ENCODE measurements at regions not wholly inside any gene's neighbourhood (a gene's known extent, or its start where the extent isn't known, plus 50 kb on each side); places are given as distances from the start of the nearest gene placed in this dataset.

DNA sequence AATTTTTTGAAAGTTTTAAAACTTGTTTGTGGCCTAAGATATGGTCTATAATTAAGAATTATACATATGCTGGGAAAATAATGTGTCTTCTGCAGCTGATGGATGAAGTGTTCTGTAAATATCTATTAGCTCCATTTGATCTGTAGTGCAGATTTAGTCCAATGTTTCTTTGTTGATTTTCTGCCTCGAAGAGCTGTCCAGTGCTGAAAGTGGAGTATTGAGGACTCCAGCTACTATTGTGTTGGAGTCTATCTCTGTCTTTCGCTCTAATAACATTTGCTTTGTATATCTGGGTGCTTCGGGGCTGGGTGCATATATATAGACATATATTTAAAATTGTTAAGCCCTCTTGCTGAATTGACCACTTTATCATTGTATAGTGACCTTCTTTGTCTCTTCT, 2127.3 kb downstream of the PCDH7 start:
- TF ChIP-seq, protein P1, sequence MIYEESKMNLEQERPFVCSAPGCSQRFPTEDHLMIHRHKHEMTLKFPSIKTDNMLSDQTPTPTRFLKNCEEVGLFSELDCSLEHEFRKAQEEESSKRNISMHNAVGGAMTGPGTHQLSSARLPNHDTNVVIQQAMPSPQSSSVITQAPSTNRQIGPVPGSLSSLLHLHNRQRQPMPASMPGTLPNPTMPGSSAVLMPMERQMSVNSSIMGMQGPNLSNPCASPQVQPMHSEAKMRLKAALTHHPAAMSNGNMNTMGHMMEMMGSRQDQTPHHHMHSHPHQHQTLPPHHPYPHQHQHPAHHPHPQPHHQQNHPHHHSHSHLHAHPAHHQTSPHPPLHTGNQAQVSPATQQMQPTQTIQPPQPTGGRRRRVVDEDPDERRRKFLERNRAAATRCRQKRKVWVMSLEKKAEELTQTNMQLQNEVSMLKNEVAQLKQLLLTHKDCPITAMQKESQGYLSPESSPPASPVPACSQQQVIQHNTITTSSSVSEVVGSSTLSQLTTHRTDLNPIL (CRISPR knock-in tag; IDR thresholded peaks at IDR 0.05; ENCODE audit: low read depth) = no peak
- TF ChIP-seq ZNF8 (CRISPR knock-in tag; IDR thresholded peaks at IDR 0.05) (no peak), ZFP30 (CRISPR knock-in tag; IDR thresholded peaks at IDR 0.05) (no peak), ZFP3 (CRISPR knock-in tag; IDR thresholded peaks at IDR 0.05) (no peak), ZNF70 (CRISPR knock-in tag; IDR thresholded peaks at IDR 0.05) (no peak), ARNTL (CRISPR knock-in tag; IDR thresholded peaks at IDR 0.05; ENCODE audit: borderline replicate concordance, low read depth) (no peak), SNAI2 (CRISPR knock-in tag; IDR thresholded peaks at IDR 0.05) (no peak), RARB (CRISPR knock-in tag; IDR thresholded peaks at IDR 0.05) (no peak), ISL1 (CRISPR knock-in tag; IDR thresholded peaks at IDR 0.05) (no peak), CSDC2 (CRISPR knock-in tag; IDR thresholded peaks at IDR 0.05) (no peak), GLIS3 (CRISPR knock-in tag; IDR thresholded peaks at IDR 0.05) (no peak)
- TF ChIP-seq, protein P2, sequence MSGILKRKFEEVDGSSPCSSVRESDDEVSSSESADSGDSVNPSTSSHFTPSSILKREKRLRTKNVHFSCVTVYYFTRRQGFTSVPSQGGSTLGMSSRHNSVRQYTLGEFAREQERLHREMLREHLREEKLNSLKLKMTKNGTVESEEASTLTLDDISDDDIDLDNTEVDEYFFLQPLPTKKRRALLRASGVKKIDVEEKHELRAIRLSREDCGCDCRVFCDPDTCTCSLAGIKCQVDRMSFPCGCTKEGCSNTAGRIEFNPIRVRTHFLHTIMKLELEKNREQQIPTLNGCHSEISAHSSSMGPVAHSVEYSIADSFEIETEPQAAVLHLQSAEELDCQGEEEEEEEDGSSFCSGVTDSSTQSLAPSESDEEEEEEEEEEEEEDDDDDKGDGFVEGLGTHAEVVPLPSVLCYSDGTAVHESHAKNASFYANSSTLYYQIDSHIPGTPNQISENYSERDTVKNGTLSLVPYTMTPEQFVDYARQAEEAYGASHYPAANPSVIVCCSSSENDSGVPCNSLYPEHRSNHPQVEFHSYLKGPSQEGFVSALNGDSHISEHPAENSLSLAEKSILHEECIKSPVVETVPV (CRISPR knock-in tag; IDR thresholded peaks at IDR 0.05) = no peak
- TF ChIP-seq, protein P3, sequence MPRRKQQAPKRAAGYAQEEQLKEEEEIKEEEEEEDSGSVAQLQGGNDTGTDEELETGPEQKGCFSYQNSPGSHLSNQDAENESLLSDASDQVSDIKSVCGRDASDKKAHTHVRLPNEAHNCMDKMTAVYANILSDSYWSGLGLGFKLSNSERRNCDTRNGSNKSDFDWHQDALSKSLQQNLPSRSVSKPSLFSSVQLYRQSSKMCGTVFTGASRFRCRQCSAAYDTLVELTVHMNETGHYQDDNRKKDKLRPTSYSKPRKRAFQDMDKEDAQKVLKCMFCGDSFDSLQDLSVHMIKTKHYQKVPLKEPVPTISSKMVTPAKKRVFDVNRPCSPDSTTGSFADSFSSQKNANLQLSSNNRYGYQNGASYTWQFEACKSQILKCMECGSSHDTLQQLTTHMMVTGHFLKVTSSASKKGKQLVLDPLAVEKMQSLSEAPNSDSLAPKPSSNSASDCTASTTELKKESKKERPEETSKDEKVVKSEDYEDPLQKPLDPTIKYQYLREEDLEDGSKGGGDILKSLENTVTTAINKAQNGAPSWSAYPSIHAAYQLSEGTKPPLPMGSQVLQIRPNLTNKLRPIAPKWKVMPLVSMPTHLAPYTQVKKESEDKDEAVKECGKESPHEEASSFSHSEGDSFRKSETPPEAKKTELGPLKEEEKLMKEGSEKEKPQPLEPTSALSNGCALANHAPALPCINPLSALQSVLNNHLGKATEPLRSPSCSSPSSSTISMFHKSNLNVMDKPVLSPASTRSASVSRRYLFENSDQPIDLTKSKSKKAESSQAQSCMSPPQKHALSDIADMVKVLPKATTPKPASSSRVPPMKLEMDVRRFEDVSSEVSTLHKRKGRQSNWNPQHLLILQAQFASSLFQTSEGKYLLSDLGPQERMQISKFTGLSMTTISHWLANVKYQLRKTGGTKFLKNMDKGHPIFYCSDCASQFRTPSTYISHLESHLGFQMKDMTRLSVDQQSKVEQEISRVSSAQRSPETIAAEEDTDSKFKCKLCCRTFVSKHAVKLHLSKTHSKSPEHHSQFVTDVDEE (CRISPR knock-in tag; IDR thresholded peaks at IDR 0.05) = no peak
- TF ChIP-seq, protein P4, sequence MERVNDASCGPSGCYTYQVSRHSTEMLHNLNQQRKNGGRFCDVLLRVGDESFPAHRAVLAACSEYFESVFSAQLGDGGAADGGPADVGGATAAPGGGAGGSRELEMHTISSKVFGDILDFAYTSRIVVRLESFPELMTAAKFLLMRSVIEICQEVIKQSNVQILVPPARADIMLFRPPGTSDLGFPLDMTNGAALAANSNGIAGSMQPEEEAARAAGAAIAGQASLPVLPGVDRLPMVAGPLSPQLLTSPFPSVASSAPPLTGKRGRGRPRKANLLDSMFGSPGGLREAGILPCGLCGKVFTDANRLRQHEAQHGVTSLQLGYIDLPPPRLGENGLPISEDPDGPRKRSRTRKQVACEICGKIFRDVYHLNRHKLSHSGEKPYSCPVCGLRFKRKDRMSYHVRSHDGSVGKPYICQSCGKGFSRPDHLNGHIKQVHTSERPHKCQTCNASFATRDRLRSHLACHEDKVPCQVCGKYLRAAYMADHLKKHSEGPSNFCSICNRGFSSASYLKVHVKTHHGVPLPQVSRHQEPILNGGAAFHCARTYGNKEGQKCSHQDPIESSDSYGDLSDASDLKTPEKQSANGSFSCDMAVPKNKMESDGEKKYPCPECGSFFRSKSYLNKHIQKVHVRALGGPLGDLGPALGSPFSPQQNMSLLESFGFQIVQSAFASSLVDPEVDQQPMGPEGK (CRISPR knock-in tag; IDR thresholded peaks at IDR 0.05; ENCODE audit: borderline replicate concordance) = no peak

Measured in SK-N-SH treated with all-trans-retinoic acid at 6 μM for 48 hours (cell line).